ENCODE measurements at regions not wholly inside any gene's neighbourhood (a gene's known extent, or its start where the extent isn't known, plus 50 kb on each side); places are given as distances from the start of the nearest gene placed in this dataset.

DNA sequence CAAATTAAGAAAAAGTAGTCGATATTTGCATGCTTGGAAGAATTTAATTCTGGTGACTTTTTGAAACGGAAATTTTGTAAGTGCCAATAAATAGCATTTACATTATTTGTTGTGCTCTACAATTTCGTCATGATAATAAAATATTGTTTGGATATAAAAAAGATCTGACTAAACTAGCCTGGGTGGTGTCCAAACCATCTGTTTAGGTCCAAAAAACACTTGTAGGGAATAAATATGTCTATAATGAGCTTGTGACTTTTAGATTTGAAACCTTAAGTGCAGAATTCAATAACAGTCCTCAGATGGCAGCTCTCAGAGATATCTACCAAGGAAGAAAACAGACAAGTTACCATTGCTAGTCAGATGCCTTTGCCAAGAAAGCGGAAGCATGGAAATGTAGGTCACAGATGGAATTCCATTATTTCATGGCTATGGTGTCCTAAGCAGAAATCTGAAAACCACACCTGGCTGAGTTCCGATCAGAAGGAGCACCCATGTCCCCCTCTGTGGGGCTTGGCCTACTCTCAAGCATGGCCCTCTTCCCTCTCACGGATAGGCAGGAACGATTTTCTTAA lies 731.1 kb downstream of the RNF144A start:
- TF ChIP-seq, protein P1, sequence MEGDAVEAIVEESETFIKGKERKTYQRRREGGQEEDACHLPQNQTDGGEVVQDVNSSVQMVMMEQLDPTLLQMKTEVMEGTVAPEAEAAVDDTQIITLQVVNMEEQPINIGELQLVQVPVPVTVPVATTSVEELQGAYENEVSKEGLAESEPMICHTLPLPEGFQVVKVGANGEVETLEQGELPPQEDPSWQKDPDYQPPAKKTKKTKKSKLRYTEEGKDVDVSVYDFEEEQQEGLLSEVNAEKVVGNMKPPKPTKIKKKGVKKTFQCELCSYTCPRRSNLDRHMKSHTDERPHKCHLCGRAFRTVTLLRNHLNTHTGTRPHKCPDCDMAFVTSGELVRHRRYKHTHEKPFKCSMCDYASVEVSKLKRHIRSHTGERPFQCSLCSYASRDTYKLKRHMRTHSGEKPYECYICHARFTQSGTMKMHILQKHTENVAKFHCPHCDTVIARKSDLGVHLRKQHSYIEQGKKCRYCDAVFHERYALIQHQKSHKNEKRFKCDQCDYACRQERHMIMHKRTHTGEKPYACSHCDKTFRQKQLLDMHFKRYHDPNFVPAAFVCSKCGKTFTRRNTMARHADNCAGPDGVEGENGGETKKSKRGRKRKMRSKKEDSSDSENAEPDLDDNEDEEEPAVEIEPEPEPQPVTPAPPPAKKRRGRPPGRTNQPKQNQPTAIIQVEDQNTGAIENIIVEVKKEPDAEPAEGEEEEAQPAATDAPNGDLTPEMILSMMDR (IDR thresholded peaks at IDR 0.05) = no peak
- TF ChIP-seq EP300 (IDR thresholded peaks at IDR 0.05; ENCODE audit: low read depth) = no peak
- no peak for TF ChIP-seq POLR2A (IDR thresholded peaks at IDR 0.05)
